ENCODE measurements at regions not wholly inside any gene's neighbourhood (a gene's known extent, or its start where the extent isn't known, plus 50 kb on each side); places are given as distances from the start of the nearest gene placed in this dataset.

- TF ChIP-seq CTCF (IDR thresholded peaks at IDR 0.05; ENCODE audit: insufficient read depth, low read length) = no peak
- no peak for TF ChIP-seq REST (IDR thresholded peaks at IDR 0.05; ENCODE audit: insufficient replicate concordance, low read depth)
Measured at GRCh38 chr2:20123871-20124594, 72.6 kb upstream of the LAPTM4A start.
